GM12878 (cell line): ENCODE measurements at regions not wholly inside any gene's neighbourhood (a gene's known extent, or its start where the extent isn't known, plus 50 kb on each side); places are given as distances from the start of the nearest gene placed in this dataset.

Source experiments
- CHD4 ChIP-seq: fragments of 200-600 bp; sonication (generic); IDR thresholded peaks from 2 replicates; pipeline ENCODE4 v1.6.1; 2016; ENCODE audit warnings: mild to moderate bottlenecking
- HDAC6 ChIP-seq: fragments of 200-600 bp; sonication (generic); IDR thresholded peaks from one replicate; pipeline ENCODE4 v1.8.0; 2017; ENCODE audit warnings: antibody characterized with exemption; ENCODE audit not compliant: unreplicated experiment
- RBBP5 ChIP-seq: fragments of 200-600 bp; sonication (generic); conservative IDR thresholded peaks from 2 replicates; pipeline ENCODE4 v1.6.1; 2016
- TAF1 ChIP-seq: IDR thresholded peaks from 2 replicates; pipeline ENCODE4 v1.6.1; 2011; ENCODE audit warnings: mild to moderate bottlenecking, low read depth, low read length, borderline replicate concordance
- TF ChIP-seq, protein P1 (sequence below): IDR thresholded peaks from 2 replicates; pipeline ENCODE4 v1.6.1; 2011; ENCODE audit warnings: low read depth, low read length, improper control_type of control experiment, borderline replicate concordance
- TF ChIP-seq, protein P2 (sequence below): IDR thresholded peaks from 2 replicates; pipeline ENCODE4 v1.6.1; 2012; ENCODE audit warnings: mild to moderate bottlenecking, low read depth, low read length
- TF ChIP-seq, protein P3 (sequence below): IDR thresholded peaks from 2 replicates; pipeline ENCODE4 v1.6.1; 2012; ENCODE audit warnings: low read depth, low read length, improper control_type of control experiment

DNA sequence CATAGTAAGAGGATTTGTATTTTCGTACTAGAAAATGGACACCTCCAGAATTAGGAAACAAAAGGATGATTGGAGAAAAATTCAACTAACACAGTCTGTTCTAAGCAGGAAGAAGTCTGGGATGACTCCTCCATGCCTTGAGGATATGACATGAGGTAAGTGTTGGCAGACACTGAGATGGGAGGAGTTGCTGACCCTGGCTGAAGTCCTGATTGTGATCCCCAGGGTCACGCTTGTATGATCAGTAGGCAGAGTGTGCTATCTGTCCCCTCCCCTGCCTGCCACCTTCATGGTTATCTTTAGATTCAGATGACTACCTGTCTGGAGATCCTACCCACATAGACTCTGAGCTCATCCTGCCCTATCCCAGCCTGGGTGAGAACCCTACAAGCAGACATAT lies 249.1 kb downstream of the C1orf94 start:
- TF ChIP-seq, protein P1, sequence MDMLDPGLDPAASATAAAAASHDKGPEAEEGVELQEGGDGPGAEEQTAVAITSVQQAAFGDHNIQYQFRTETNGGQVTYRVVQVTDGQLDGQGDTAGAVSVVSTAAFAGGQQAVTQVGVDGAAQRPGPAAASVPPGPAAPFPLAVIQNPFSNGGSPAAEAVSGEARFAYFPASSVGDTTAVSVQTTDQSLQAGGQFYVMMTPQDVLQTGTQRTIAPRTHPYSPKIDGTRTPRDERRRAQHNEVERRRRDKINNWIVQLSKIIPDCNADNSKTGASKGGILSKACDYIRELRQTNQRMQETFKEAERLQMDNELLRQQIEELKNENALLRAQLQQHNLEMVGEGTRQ: no peak
- TF ChIP-seq HDAC6 (no peak), RBBP5 (no peak), TAF1 (no peak), CHD4 (no peak)
- TF ChIP-seq, protein P2, sequence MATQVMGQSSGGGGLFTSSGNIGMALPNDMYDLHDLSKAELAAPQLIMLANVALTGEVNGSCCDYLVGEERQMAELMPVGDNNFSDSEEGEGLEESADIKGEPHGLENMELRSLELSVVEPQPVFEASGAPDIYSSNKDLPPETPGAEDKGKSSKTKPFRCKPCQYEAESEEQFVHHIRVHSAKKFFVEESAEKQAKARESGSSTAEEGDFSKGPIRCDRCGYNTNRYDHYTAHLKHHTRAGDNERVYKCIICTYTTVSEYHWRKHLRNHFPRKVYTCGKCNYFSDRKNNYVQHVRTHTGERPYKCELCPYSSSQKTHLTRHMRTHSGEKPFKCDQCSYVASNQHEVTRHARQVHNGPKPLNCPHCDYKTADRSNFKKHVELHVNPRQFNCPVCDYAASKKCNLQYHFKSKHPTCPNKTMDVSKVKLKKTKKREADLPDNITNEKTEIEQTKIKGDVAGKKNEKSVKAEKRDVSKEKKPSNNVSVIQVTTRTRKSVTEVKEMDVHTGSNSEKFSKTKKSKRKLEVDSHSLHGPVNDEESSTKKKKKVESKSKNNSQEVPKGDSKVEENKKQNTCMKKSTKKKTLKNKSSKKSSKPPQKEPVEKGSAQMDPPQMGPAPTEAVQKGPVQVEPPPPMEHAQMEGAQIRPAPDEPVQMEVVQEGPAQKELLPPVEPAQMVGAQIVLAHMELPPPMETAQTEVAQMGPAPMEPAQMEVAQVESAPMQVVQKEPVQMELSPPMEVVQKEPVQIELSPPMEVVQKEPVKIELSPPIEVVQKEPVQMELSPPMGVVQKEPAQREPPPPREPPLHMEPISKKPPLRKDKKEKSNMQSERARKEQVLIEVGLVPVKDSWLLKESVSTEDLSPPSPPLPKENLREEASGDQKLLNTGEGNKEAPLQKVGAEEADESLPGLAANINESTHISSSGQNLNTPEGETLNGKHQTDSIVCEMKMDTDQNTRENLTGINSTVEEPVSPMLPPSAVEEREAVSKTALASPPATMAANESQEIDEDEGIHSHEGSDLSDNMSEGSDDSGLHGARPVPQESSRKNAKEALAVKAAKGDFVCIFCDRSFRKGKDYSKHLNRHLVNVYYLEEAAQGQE: no peak
- TF ChIP-seq, protein P3, sequence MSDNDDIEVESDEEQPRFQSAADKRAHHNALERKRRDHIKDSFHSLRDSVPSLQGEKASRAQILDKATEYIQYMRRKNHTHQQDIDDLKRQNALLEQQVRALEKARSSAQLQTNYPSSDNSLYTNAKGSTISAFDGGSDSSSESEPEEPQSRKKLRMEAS: no peak
